Testis (tissue), 2 donors: ENCODE measurements at regions not wholly inside any gene's neighbourhood (a gene's known extent, or its start where the extent isn't known, plus 50 kb on each side); places are given as distances from the start of the nearest gene placed in this dataset.
"Not testable (repeated sequence)": the region's sequence is repeated elsewhere in the genome, so short reads cannot be mapped to it uniquely, and the experiment has no call there.

Source experiments
- DNase-seq: peaks from one replicate; pipeline ENCODE4 v3.0.0-alpha.2; 2019
- H3K27ac ChIP-seq, 2 donors: fragments of 200-600 bp; sonication (generic); one replicate each; pipeline ENCODE4 v1.5.1; 2019
- H3K27me3 ChIP-seq: fragments of 200-600 bp; sonication (generic); one replicate; pipeline ENCODE4 v1.5.1; 2019
- H3K36me3 ChIP-seq: fragments of 200-600 bp; sonication (generic); one replicate; pipeline ENCODE4 v1.5.1; 2017; ENCODE audit warnings: low read depth; ENCODE audit errors: missing control alignments
- H3K4me1 ChIP-seq: fragments of 200-600 bp; sonication (generic); one replicate; pipeline ENCODE4 v1.5.1; 2019
- H3K4me3 ChIP-seq, 2 donors: fragments of 200-600 bp; sonication (generic); one replicate each; pipeline ENCODE4 v1.5.1; 2017 to 2019
- H3K9me3 ChIP-seq: fragments of 200-600 bp; sonication (generic); one replicate; pipeline ENCODE4 v1.5.1; 2017
- POLR2A ChIP-seq: fragments of 450-650 bp; IDR thresholded peaks from one replicate; pipeline ENCODE4 v1.6.1; 2017; ENCODE audit warnings: antibody characterized with exemption, mild to moderate bottlenecking, moderate library complexity
- WGBS, 2 donors: methylation state at CpG; one replicate each; pipeline ENCODE4 v1.1.5; 2018; 5-methylcytosine and 5-hydroxymethylcytosine counted together
- intact Hi-C: fragments of 100-400 bp; cut with DNase I; formaldehyde crosslinking; loops from one replicate; pipeline ENCODE4 v1.15.1; 2023; ENCODE audit warnings: low total_unique reads
- TF ChIP-seq, protein P1 (sequence below), 3 experiments: fragments of 450-650 bp in 2 of 3; fragments of 200-600 bp in 1 of 3; sonication (generic) in 1 of 3; IDR thresholded peaks; one replicate each; pipeline ENCODE4 v1.5.1; 2016 to 2019; ENCODE audit warnings: antibody characterized with exemption in 3 of 3, mild to moderate bottlenecking in 2 of 3, moderate library complexity in 1 of 3

DNA sequence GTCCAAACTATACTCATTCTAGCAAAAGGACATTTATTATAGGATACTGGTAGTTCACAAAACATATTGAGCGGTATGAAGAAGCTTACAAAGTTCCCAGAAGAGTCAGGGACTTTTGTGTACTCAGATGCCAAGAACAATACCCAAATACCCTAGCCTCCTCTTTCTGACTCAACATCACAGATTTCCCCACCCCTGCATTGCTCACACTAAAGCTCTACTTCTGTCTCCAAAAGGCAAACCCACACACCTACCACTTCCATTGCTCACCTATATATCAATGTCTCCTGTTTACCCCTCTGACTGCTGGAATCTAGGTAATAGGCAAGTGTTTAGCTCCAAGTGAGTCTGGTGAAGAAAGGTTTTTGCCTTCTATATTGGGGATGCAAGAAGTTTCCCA, 100.7 kb upstream of the HCCS start:
- H3K4me3 ChIP-seq = no peak overlapping the region
- 82 to 100% methylated on average over 1 of the region's 1 CpG for WGBS, 2 donors
- H3K36me3 ChIP-seq = no peaks in the 10 kb centered on the region
- no peaks in the 10 kb centered on the region for H3K9me3 ChIP-seq
- DNase-seq = no peak
- no peak for TF ChIP-seq POLR2A
- TF ChIP-seq, protein P1, sequence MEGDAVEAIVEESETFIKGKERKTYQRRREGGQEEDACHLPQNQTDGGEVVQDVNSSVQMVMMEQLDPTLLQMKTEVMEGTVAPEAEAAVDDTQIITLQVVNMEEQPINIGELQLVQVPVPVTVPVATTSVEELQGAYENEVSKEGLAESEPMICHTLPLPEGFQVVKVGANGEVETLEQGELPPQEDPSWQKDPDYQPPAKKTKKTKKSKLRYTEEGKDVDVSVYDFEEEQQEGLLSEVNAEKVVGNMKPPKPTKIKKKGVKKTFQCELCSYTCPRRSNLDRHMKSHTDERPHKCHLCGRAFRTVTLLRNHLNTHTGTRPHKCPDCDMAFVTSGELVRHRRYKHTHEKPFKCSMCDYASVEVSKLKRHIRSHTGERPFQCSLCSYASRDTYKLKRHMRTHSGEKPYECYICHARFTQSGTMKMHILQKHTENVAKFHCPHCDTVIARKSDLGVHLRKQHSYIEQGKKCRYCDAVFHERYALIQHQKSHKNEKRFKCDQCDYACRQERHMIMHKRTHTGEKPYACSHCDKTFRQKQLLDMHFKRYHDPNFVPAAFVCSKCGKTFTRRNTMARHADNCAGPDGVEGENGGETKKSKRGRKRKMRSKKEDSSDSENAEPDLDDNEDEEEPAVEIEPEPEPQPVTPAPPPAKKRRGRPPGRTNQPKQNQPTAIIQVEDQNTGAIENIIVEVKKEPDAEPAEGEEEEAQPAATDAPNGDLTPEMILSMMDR (IDR thresholded peaks at IDR 0.05) = no peak
- intact Hi-C loops = no loop called here
- no peaks in the 10 kb centered on the region for H3K27me3 ChIP-seq
- no peak overlapping the region for H3K27ac ChIP-seq
- no peaks in the 10 kb centered on the region for H3K4me1 ChIP-seq

DNA sequence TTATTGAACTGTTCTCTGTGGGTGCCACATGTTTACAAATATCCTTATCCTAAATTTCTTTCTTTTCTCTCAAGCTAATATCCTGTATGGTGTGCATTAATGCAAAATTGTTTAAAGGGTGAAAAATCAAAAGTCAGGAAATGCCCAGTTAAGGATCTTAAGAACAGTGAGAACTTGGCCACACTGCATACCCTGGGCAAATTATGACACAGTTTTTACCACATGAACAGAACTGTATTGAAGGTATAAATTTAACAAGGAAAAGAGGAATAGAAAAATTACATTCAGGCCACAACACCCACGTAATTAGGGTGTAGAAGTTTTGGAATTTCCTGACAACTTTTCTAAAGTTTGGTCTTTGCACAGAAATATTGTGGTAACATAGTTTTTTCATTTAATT, 94.4 kb upstream of the HCCS start:
- WGBS, 2 donors = 68 to 73% methylated on average over 1 of the region's 1 CpG
- Histone ChIP-seq H3K27me3 (no peaks in the 10 kb centered on the region), H3K9me3 (no peaks in the 10 kb centered on the region), H3K4me3 (no peak overlapping the region), H3K27ac (no peak overlapping the region), H3K36me3 (no peaks in the 10 kb centered on the region), H3K4me1 (no peaks in the 10 kb centered on the region)
- DNase-seq = no peak
- intact Hi-C loops = no loop called here
- TF ChIP-seq, protein P1 (IDR thresholded peaks at IDR 0.05) = no peak
- TF ChIP-seq POLR2A = no peak

DNA sequence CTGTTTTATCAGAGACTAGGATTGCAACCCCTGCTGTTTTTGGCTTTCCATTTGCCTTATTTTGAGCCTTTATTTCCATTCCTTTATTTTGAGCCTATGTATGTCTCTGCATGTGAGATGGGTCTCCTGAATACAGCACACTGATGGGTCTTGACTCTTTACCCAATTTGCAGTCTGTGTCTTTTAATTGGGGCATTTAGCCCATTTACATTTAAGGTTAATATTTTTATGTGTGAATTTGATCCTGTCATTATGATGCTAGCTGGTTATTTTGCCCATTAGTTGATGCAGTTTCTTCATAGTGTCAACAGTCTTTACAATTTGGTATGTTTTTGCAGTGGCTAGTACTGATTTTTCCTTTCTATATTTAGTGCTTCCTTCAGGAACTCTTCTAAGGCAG, 88.5 kb upstream of the HCCS start:
- intact Hi-C loops, H3K4me1 ChIP-seq, H3K27ac ChIP-seq, H3K4me3 ChIP-seq, H3K36me3 ChIP-seq, H3K9me3 ChIP-seq, H3K27me3 ChIP-seq, DNase-seq: not testable (repeated sequence)

DNA sequence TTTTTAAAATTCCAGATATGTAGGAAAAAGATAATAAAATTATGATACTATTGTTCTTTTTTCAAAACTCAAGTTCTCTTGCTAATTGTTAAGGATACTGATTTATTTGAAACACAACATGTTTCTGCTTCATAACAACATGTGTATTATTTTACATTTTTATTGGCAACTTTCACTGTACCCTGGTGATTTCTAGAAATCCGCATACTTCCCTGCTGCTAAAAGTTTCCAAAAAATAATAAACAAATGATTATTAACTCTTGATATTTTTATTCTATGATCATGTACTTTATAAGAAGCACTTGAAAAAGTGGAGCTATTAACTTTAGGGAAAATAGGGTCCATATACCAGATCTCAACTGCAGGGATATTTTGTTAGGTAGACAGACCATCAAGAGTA, 71.2 kb upstream of the HCCS start:
- H3K27ac ChIP-seq = no peak overlapping the region
- H3K9me3 ChIP-seq = no peaks in the 10 kb centered on the region
- no peak for TF ChIP-seq POLR2A
- TF ChIP-seq, protein P1 (IDR thresholded peaks at IDR 0.05) = no peak
- intact Hi-C loops = no loop called here
- H3K4me3 ChIP-seq = no peak overlapping the region
- no peaks in the 10 kb centered on the region for H3K36me3 ChIP-seq
- no peaks in the 10 kb centered on the region for H3K27me3 ChIP-seq
- no peak for DNase-seq
- 47 to 61% methylated on average over 1 of the region's 1 CpG for WGBS, 2 donors
- H3K4me1 ChIP-seq = no peaks in the 10 kb centered on the region

DNA sequence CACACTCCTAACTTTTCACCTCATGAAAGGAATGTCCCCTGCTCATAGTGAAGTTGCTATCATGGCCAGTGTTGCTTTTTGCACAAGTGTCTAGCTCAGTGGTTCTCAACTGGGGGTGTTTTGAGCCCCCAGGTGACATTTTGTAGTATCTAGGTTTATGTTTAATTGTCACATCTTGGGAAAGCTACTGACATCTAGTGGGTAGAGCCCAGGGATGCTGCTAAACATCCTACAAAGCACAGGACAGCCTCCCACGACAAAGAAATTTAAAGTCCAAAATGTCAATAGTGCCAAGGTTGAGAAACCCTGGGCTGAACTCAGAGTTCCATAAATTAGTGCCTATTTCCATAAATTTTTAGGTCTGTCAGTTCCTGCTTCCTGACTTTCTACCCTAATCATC, 70.7 kb upstream of the HCCS start:
- 44 to 57% methylated on average over 1 of the region's 1 CpG for WGBS, 2 donors
- intact Hi-C loops = no loop called here
- Histone ChIP-seq H3K4me3 (no peak overlapping the region), H3K27ac (no peak overlapping the region), H3K9me3 (no peaks in the 10 kb centered on the region), H3K4me1 (no peaks in the 10 kb centered on the region), H3K36me3 (no peaks in the 10 kb centered on the region), H3K27me3 (no peaks in the 10 kb centered on the region)
- no peak for DNase-seq
- TF ChIP-seq, protein P1 (IDR thresholded peaks at IDR 0.05) = no peak
- TF ChIP-seq POLR2A = no peak
